ENCODE measurements at regions not wholly inside any gene's neighbourhood (a gene's known extent, or its start where the extent isn't known, plus 50 kb on each side); places are given as distances from the start of the nearest gene placed in this dataset.

DNA sequence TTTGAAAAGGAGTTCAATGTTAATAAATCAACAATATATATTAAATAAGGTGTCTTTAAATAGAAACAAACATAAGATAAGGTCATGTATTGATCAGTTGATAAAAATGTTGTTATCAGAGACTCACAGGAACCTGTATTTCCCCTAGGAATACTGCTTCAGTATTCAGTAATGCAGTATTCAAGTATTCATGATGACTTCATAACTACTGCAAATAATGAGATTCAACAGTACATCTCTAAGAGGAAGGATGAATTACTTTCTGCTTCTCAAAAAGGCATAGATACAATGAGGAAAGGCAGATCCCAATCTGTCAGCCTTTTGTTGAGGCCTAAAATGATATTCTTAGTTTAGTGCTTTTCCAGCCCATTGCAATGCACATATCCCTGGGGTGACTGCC, 73.7 kb downstream of the MAGEB17 start:
- no peak overlapping the region for H3K4me2 ChIP-seq (ENCODE audit: insufficient read depth, low read length)
- H3K27me3 ChIP-seq (ENCODE audit: insufficient read depth, low read length) = peaks cover 5% of the 10 kb centered on the region
- no peaks in the 10 kb centered on the region for H3K36me3 ChIP-seq (ENCODE audit: insufficient read depth, low read length)
- no peak for DNase-seq (ENCODE audit: insufficient read length, low spot score, missing footprints)
- no peaks in the 10 kb centered on the region for H3K79me2 ChIP-seq (ENCODE audit: insufficient read depth, low read length)
- H3K27ac ChIP-seq (ENCODE audit: low read depth, low read length) = no peak overlapping the region
- no peak for TF ChIP-seq CTCF (IDR thresholded peaks at IDR 0.05; ENCODE audit: extremely low read depth, low read depth, low read length)
- H3K4me3 ChIP-seq (ENCODE audit: insufficient read depth, low read length) = no peak overlapping the region
- H4K20me1 ChIP-seq (ENCODE audit: insufficient read depth, low read length) = no peaks in the 10 kb centered on the region
- no peaks in the 10 kb centered on the region for H3K9me3 ChIP-seq (ENCODE audit: low read depth, low read length)
- no peak overlapping the region for H2AFZ ChIP-seq (ENCODE audit: low read length)
- H3K4me1 ChIP-seq (ENCODE audit: insufficient read depth, low read length) = peaks cover 10% of the 10 kb centered on the region

GRCh38 chrX:16250296-16250695, 83.0 kb downstream of the MAGEB17 start:
- no peaks in the 10 kb centered on the region for H4K20me1 ChIP-seq (ENCODE audit: insufficient read depth, low read length)
- TF ChIP-seq CTCF (IDR thresholded peaks at IDR 0.05; ENCODE audit: extremely low read depth, low read depth, low read length) = no peak
- no peak overlapping the region for H2AFZ ChIP-seq (ENCODE audit: low read length)
- H3K27me3 ChIP-seq (ENCODE audit: insufficient read depth, low read length) = peaks cover 23% of the 10 kb centered on the region
- H3K4me1 ChIP-seq (ENCODE audit: insufficient read depth, low read length) = no peaks in the 10 kb centered on the region
- H3K9me3 ChIP-seq (ENCODE audit: low read depth, low read length) = no peaks in the 10 kb centered on the region
- H3K27ac ChIP-seq (ENCODE audit: low read depth, low read length) = no peak overlapping the region
- H3K4me3 ChIP-seq (ENCODE audit: insufficient read depth, low read length) = no peak overlapping the region
- H3K79me2 ChIP-seq (ENCODE audit: insufficient read depth, low read length) = no peaks in the 10 kb centered on the region
- no peak overlapping the region for H3K4me2 ChIP-seq (ENCODE audit: insufficient read depth, low read length)
- DNase-seq (ENCODE audit: insufficient read length, low spot score, missing footprints) = no peak
- no peaks in the 10 kb centered on the region for H3K36me3 ChIP-seq (ENCODE audit: insufficient read depth, low read length)

- TF ChIP-seq CTCF (IDR thresholded peaks at IDR 0.05; ENCODE audit: extremely low read depth, low read depth, low read length) = no peak
Observed at GRCh38 chrX:16251782-16252181, 84.5 kb downstream of the MAGEB17 start.

DNA sequence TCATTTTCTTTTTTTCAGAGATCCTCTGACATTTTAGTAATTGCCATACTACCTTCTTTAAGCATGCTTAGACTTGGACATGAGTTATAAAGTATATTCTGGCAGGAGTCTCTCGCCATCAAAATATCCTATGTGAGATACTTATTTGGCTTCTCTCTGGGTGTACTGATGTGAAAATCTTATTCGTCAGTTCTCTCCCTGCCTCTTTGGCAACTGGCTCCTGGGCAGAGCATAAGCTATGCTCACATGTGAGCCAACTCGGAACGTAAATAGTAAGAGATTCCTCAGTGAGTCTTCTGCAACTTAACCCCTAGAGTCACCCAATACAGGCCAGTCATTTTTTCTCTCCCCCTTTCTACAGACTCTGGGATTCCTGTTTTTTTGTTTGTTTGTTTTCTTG, 91.6 kb downstream of the MAGEB17 start:
- Histone ChIP-seq H4K20me1 (ENCODE audit: insufficient read depth, low read length) (no peaks in the 10 kb centered on the region), H3K9me3 (ENCODE audit: low read depth, low read length) (no peaks in the 10 kb centered on the region), H3K27ac (ENCODE audit: low read depth, low read length) (no peak overlapping the region), H3K4me2 (ENCODE audit: insufficient read depth, low read length) (no peak overlapping the region), H3K4me1 (ENCODE audit: insufficient read depth, low read length) (no peaks in the 10 kb centered on the region), H3K36me3 (ENCODE audit: insufficient read depth, low read length) (no peaks in the 10 kb centered on the region), H3K79me2 (ENCODE audit: insufficient read depth, low read length) (no peaks in the 10 kb centered on the region), H3K4me3 (ENCODE audit: insufficient read depth, low read length) (no peak overlapping the region), H2AFZ (ENCODE audit: low read length) (no peak overlapping the region), H3K27me3 (ENCODE audit: insufficient read depth, low read length) (peaks cover 12% of the 10 kb centered on the region)
- peak; percentile 58 for DNase-seq (ENCODE audit: insufficient read length, low spot score, missing footprints)
- TF ChIP-seq CTCF (IDR thresholded peaks at IDR 0.05; ENCODE audit: extremely low read depth, low read depth, low read length) = no peak

More at GRCh38 chrX:16251782-16252181, 84.5 kb downstream of the MAGEB17 start:
- no peak overlapping the region for H3K4me2 ChIP-seq (ENCODE audit: insufficient read depth, low read length)
- peaks cover 21% of the 10 kb centered on the region for H3K27me3 ChIP-seq (ENCODE audit: insufficient read depth, low read length)
- H4K20me1 ChIP-seq (ENCODE audit: insufficient read depth, low read length) = no peaks in the 10 kb centered on the region
- no peak overlapping the region for H2AFZ ChIP-seq (ENCODE audit: low read length)
- H3K9me3 ChIP-seq (ENCODE audit: low read depth, low read length) = no peaks in the 10 kb centered on the region
- no peaks in the 10 kb centered on the region for H3K36me3 ChIP-seq (ENCODE audit: insufficient read depth, low read length)
- DNase-seq (ENCODE audit: insufficient read length, low spot score, missing footprints) = no peak
- H3K4me1 ChIP-seq (ENCODE audit: insufficient read depth, low read length) = no peaks in the 10 kb centered on the region
- H3K79me2 ChIP-seq (ENCODE audit: insufficient read depth, low read length) = no peaks in the 10 kb centered on the region
- no peak overlapping the region for H3K4me3 ChIP-seq (ENCODE audit: insufficient read depth, low read length)
- H3K27ac ChIP-seq (ENCODE audit: low read depth, low read length) = no peak overlapping the region
